GM11168 (cell line): ENCODE measurements at regions not wholly inside any gene's neighbourhood (a gene's known extent, or its start where the extent isn't known, plus 50 kb on each side); places are given as distances from the start of the nearest gene placed in this dataset.

Source experiments
- in situ Hi-C: fragments of 300-500 bp; cut with MboI; formaldehyde crosslinking; loops from one replicate; pipeline ENCODE4 v1.12.0; 2022; ENCODE audit warnings: low sequenced_read_pairs; ENCODE audit not compliant: unreplicated experiment

DNA sequence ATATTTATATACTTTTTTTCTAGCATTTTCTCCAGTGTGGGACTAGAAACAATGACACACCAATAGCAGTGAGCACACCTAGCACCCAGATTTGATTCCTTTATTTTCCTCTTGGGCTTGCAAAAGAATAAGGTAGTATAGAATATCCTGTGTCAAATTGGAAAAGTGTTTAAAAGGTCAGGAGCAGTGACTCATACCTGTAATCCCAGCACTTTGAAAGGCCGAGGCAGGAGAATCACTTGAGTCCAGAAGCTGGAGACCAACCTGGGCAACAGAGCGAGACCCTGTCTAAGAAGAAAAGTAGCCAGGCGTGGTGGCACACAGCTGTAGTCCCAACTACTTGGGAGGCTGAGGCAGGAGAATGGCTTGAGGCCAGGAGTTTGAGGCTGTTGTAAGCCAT is 53.8 kb upstream of the SGPP1 start:
- in situ Hi-C loops, result no loop called here

DNA sequence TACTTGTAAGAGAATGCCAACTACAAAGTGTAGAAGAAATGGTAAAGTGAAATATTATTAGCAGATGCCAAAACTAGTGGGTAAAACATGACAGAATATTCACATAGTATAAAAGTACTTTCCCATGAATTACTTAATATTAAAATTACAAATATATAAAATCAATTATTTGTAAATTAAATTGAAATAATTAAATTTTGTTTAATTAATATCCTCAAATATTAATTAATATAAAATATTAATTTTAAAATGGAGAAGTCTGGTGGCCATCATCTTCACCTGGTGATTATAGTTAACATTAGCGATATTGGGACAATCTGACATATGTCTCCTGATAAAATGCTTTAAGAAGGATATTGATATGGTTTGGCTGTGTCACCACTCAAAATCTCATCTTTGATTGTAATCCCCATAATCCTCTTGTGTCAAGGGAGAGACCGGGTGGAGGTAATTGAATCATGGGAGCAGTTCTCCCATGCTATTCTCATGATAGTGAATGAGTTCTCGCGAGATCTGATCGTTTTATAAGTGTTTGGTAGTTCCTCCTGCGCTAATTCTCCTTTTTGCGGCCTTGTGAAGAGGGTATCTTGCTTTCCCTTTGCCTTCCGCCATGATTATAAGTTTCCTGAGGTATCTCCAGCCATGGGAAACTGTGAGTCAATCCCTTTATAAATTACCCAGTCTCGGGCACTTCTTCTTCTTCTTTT is 55.0 kb upstream of the SGPP1 start:
- in situ Hi-C loops, result no loop called here

DNA sequence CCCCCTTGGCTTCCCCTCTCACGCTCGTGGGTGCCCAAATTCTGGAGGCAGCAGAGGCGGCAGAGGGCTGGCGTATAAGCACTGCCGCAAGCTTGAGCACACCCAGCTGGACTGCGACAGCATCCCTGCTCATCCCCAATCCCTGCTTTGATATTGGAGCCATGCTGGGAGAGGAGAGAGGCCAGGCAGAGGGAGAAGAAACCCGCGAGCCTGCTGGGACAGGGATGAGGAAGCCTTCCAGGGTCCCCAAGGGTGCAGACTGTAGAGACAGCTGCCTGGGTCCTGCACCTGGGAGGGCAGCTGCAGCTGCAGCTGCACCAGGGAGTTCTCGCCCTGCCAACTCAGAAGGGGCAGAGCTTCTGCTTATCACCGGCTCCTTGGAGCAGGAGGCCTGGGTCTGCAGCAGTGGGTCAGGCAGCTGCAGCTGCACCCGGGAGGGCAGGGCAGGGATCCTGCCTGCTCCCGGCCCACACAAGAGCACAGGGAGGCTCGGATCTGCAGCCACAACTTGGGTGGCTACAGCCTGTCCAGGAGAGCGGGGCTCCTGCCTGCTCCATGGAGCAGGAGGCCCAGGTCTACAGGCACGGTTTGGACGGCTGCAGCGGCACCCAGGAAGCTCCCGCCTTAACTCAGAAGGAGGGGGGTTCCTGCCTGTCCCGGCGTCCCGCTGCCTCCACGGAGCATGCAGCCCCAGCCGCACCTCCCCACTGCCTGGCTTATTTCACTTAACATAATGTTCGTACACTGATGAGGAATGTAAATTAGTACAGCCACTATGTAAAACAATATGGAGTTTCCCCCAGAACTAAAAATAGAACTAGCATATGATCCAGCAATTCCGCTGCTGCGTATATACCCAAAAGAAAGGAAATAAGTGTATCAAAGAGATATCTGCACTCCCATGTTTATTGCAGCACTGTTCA is 60.4 kb upstream of the SGPP1 start:
- in situ Hi-C loops, result no loop called here

DNA sequence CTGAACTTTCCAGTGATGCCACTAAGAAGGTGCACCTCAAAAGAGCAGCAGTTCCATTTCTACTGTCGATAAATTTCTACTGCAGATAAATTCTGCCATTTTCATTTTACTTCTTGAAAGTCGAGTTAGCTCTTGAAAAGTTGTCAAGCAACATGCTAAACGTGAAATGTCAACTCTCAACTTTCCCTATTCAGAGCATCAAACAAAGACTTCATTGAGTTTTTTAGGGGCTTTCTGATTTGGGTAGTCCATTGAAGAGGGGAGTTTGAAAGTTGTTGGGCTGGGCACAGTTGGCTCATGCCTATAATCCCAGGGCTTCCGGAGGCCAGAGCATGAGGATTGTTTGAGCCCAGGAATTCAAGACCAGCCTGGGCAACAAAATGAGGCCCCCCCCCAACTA is 59.4 kb upstream of the SYNE2 start:
- in situ Hi-C loops, result no loop called here

DNA sequence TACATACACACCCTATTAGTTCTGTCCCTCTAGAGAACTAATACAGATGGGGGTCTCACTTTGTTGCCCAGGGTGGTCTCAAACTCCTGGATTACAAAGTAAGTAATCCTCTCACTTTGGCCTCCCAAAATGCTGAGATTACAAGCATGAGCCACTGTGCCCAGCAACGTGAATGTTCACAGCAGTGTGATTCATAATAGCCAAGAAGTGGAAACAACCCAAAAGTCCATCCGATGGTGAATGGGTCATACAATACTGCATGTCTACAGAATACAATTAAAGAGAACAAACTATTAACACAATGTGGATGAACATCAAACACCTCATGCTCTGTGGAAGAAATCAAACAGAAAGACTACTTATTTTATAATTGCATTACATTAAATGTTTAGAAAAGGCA is 57.3 kb upstream of the SYNE2 start:
- in situ Hi-C loops, result no loop called here

DNA sequence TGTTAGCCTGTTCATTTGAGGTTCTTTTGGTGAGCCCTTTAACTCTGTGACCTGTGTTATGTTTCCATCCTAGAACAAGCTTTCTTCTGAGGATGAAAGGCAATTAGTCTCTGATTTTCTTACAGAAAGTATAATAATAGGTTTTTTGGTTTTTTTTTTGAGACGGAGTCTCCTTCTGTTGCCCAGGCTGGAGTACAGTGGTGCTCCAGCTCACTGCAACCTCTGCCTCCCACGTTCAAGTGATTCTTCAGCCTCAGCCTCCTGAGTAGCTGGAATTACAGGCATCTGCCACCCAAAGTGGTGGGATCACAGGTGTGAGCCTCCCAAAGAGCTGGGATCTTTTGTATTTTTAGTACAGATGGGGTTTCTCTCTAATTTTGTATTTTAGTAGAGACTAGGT is 52.7 kb upstream of the SYNE2 start:
- in situ Hi-C loops, result loop anchor here (10.0 kb wide), 1 partner anchor 505 kb away; no protein-coding TSS in a partner anchor

DNA sequence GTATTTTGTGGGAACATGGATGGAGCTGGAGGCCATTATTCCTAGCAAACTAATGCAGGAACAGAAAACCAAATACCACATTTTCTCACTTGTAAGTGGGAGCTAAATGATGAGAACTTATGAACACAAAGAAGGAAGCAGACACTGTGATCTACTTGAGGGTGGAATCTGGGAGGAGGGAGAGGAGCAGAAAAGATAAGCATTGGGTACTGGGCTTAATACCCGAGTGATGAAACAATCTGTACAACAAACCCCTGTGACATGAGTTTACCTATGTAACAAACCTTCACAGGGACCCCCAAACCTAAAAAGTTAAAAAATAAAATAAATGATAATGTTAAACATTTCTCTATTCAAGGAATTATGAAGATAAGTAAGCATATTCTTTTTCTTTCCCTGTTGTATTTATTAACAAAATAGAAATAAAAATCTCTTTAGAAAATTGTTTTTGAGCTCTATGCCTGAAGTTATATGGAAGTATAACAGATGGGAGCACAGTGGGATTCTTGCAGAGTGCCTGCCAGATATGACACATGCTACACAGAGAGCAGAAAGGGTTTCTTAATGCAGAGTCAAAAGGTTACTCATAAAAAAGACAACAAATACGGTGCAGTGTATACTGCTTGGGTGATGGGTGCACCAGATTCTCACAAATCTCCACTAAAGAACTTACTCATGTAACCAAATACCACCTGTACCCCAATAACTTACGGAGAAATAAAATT is 52.0 kb upstream of the SYNE2 start:
- in situ Hi-C loops, result loop anchor here (10.0 kb wide), 1 partner anchor 504 kb away; no protein-coding TSS in a partner anchor
